H1 (cell line): ENCODE measurements at regions not wholly inside any gene's neighbourhood (a gene's known extent, or its start where the extent isn't known, plus 50 kb on each side); places are given as distances from the start of the nearest gene placed in this dataset.

Experiments
- CHD1 ChIP-seq: IDR thresholded peaks from 2 replicates; pipeline ENCODE4 v1.6.1; 2012; ENCODE audit warnings: low read depth, low read length, improper control_type of control experiment
- FOSL1 ChIP-seq: IDR thresholded peaks from 2 replicates; pipeline ENCODE4 v1.6.1; 2011; ENCODE audit warnings: mild to moderate bottlenecking, low read depth, low read length, moderate library complexity; ENCODE audit not compliant: insufficient read depth
- POLR2A ChIP-seq, 2 experiments: IDR thresholded peaks; 1 replicate in 1 of 2; 2 replicates in 1 of 2; pipeline ENCODE4 v1.6.1; 2011; ENCODE audit warnings: low read depth in 2 of 2, low read length in 2 of 2, mild to moderate bottlenecking in 2 of 2; ENCODE audit errors: control extremely low read depth in 1 of 2
- SUZ12 ChIP-seq: fragments of 200-600 bp; sonication (generic); IDR thresholded peaks from 2 replicates; pipeline ENCODE4 v1.6.1; 2012; ENCODE audit warnings: mild to moderate bottlenecking, inconsistent platforms, low read length, moderate library complexity, mixed read lengths
- ZNF274 ChIP-seq: IDR thresholded peaks from 2 replicates; pipeline ENCODE4 v1.7.0; 2012; ENCODE audit warnings: low read length, borderline replicate concordance; ENCODE audit errors: extremely low read depth
- TF ChIP-seq, protein P1 (sequence below), 3 experiments: IDR thresholded peaks; 1 replicate in 2 of 3; 2 replicates in 1 of 3; pipeline versions ENCODE4 v1.5.1 to v1.6.1; 2011; ENCODE audit warnings: low read length in 3 of 3, mild to moderate bottlenecking in 3 of 3, inconsistent platforms in 2 of 3, low read depth in 1 of 3, moderate library complexity in 1 of 3; ENCODE audit not compliant: insufficient read depth in 1 of 3; ENCODE audit errors: control extremely low read depth in 1 of 3
- TF ChIP-seq, protein P2 (sequence below): IDR thresholded peaks from 2 replicates; pipeline ENCODE4 v1.6.1; 2012; ENCODE audit warnings: inconsistent platforms

DNA sequence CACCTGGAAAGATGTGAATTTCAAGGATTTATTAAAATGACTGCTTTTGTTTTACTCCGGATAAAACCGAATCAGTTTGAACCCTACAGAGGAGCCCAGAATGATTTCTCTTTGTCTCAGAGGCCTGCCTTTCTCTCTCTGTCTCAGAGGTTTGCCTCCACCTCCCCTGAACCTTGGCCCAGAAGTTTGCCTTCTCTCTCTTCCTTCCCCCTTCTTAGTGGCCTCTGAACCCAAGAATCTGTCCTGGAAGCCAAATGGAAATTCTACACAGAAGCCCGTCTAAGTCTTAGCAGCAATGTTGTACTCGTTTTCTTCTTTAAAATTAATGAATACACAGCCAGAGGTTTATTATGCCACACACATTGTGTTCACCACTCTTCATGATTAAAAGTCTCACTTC is 200.7 kb downstream of the SOCS6 start:
- TF ChIP-seq, protein P1, sequence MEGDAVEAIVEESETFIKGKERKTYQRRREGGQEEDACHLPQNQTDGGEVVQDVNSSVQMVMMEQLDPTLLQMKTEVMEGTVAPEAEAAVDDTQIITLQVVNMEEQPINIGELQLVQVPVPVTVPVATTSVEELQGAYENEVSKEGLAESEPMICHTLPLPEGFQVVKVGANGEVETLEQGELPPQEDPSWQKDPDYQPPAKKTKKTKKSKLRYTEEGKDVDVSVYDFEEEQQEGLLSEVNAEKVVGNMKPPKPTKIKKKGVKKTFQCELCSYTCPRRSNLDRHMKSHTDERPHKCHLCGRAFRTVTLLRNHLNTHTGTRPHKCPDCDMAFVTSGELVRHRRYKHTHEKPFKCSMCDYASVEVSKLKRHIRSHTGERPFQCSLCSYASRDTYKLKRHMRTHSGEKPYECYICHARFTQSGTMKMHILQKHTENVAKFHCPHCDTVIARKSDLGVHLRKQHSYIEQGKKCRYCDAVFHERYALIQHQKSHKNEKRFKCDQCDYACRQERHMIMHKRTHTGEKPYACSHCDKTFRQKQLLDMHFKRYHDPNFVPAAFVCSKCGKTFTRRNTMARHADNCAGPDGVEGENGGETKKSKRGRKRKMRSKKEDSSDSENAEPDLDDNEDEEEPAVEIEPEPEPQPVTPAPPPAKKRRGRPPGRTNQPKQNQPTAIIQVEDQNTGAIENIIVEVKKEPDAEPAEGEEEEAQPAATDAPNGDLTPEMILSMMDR (IDR thresholded peaks at IDR 0.05; ENCODE audit: control extremely low read depth in 1 of 3, insufficient read depth in 1 of 3, low read depth in 1 of 3, low read length in 3 of 3) = no peak
- TF ChIP-seq SUZ12 = no peak
- TF ChIP-seq POLR2A (IDR thresholded peaks at IDR 0.05; ENCODE audit: control extremely low read depth in 1 of 2, low read depth in 2 of 2, low read length in 2 of 2) = no peak
- TF ChIP-seq ZNF274 = no peak
- no peak for TF ChIP-seq FOSL1
- no peak for TF ChIP-seq CHD1
- TF ChIP-seq, protein P2, sequence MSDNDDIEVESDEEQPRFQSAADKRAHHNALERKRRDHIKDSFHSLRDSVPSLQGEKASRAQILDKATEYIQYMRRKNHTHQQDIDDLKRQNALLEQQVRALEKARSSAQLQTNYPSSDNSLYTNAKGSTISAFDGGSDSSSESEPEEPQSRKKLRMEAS = no peak
